ENCODE measurements at regions not wholly inside any gene's neighbourhood (a gene's known extent, or its start where the extent isn't known, plus 50 kb on each side); places are given as distances from the start of the nearest gene placed in this dataset.
A peak's percentile ranks its signal among the peaks of the same experiment; 100 is the strongest.

GRCh38 chr13:90952326-90952725, 395.2 kb upstream of the MIR17HG start:
- DNase-seq, result no peak

- no peak for DNase-seq
These were observed 392.8 kb upstream of the MIR17HG start for GRCh38 chr13:90954605-90955195.

GRCh38 chr13:90956031-90956430, 391.5 kb upstream of the MIR17HG start:
- DNase-seq, result no peak

- DNase-seq, result no peak
These were observed 388.6 kb upstream of the MIR17HG start for GRCh38 chr13:90958866-90959265.

GRCh38 chr13:90968166-90968904, 379.2 kb upstream of the MIR17HG start:
- DNase-seq, result peak; percentile 52

- DNase-seq, result peak; percentile 35
These were observed 373.1 kb upstream of the MIR17HG start for GRCh38 chr13:90974249-90974975.

- DNase-seq, result no peak
These were observed 368.4 kb upstream of the MIR17HG start for GRCh38 chr13:90979059-90979458.

- no peak for DNase-seq
These were observed 362.7 kb upstream of the MIR17HG start for GRCh38 chr13:90984756-90985155.

- no peak for DNase-seq
These were observed 352.5 kb upstream of the MIR17HG start for GRCh38 chr13:90995001-90995400.

GRCh38 chr13:90995614-90996013, 351.9 kb upstream of the MIR17HG start:
- no peak for DNase-seq

- DNase-seq, result no peak
These were observed 349.5 kb upstream of the MIR17HG start for GRCh38 chr13:90997951-90998350.

GRCh38 chr13:90999401-90999800, 348.1 kb upstream of the MIR17HG start:
- DNase-seq, result no peak

GRCh38 chr13:91001371-91001770, 346.1 kb upstream of the MIR17HG start:
- DNase-seq, result no peak

- no peak for DNase-seq
These were observed 332.8 kb upstream of the MIR17HG start for GRCh38 chr13:91014696-91015095.

GRCh38 chr13:91017031-91017668, 330.3 kb upstream of the MIR17HG start:
- DNase-seq, result peak; percentile 42

GRCh38 chr13:91017669-91018053, 329.8 kb upstream of the MIR17HG start:
- no peak for DNase-seq

GRCh38 chr13:91020461-91021034, 326.9 kb upstream of the MIR17HG start:
- DNase-seq, result no peak

- no peak for DNase-seq
These were observed 323.2 kb upstream of the MIR17HG start for GRCh38 chr13:91024157-91024792.

- DNase-seq, result no peak
These were observed 322.0 kb upstream of the MIR17HG start for GRCh38 chr13:91025442-91025841.

- no peak for DNase-seq
These were observed 316.0 kb upstream of the MIR17HG start for GRCh38 chr13:91031508-91031907.

GRCh38 chr13:91032104-91032503, 315.4 kb upstream of the MIR17HG start:
- DNase-seq, result no peak

- no peak for DNase-seq
These were observed 310.6 kb upstream of the MIR17HG start for GRCh38 chr13:91036886-91037285.

GRCh38 chr13:91042870-91043269, 304.6 kb upstream of the MIR17HG start:
- DNase-seq, result no peak

Data from COR-L47 (cell line).